HG03060 (cell line): ENCODE measurements at regions not wholly inside any gene's neighbourhood (a gene's known extent, or its start where the extent isn't known, plus 50 kb on each side); places are given as distances from the start of the nearest gene placed in this dataset.
A peak's percentile ranks its signal among the peaks of the same experiment; 100 is the strongest.

ENCODE experiments used
- ATAC-seq: cut with Tn5 transposase; IDR thresholded peaks from one replicate; pipeline ENCODE4 v1.9.1; 2021; ENCODE audit warnings: low read depth, moderate number of reproducible peaks; ENCODE audit not compliant: unreplicated experiment

DNA sequence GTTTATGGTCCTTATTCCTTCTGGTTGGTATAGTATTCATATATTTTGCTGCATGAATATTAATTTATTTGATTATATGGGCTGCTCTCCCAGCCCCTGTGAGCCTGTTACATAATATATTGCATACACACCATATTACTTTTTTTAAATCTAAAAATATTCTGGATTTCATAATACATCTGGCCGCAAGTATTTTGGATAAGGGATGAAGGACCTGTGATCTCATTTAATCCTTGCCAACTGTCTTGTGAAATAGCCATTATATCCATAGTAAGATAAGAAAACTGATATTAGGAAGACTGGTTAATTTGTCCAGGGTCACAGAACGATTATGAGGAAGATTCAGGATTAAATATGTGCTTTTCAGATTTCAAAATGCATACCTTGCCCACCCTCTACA, 433.6 kb downstream of the LPIN1 start:
- ATAC-seq, result no peak

DNA sequence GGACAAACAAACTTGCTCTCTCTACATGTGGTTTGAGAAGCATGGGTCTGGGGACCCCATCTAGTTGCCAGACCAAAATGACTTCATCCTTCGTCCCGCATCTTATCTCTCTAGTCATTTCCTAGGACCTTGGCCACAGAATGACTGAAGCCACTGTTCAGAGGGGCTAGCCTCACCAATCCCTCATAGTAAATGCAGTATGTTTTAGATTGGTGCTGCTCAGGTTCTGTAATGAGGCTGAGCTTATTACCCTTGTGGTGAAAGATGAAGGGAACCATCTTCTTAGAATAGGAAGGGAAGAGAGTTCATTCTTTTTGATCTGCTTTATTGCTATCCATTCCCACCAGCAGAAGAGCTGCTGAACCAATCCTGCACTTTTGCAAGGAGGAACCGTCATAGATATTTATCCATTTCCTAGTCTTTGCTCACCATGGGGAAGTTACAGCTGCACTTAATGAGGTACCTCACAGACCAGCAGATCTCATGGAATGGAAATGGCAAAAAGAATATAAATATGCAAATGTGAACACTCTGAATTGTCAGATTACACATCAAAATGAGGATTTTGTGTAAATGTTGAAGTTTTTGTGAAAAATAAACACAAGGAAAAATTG, 436.7 kb downstream of the LPIN1 start:
- ATAC-seq, result no peak

DNA sequence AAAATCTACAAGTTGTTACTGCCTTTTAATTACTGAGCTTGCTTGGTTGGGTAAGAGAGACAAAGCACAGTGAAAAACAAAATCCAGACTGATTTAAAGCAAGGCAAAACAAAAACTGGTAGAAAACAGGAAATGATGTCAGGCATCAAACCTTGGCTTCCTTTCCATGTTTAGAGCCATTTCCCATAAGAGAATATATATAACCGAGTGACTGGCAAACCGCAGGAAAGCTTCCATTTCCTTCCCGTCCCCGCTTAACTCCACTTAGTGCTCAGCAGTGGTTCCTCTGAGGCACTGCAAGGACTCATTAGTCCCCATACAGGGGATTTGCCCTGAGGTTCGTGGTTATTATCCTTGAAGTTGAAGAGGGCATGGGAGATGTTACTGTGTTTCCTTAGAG, 446.3 kb downstream of the LPIN1 start:
- ATAC-seq, result no peak

DNA sequence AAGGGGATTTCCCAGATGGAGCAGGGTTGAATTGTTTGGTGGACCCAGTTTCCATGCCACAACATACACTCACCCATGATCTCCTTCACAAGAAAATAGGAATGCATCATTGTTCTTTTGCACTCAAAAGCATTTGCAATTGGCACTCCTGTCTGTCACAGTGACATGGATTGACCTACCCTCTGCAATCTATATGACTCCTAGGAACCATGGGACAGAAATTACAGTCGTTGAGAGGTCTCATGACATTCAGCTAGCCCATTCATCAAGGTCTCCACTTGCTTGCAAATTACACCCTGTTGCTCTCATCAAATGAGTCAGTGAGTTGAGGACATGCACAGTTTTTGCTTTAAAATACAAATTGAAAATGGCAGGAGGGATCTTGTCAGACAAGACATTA, 448.5 kb downstream of the LPIN1 start:
- ATAC-seq, result no peak

DNA sequence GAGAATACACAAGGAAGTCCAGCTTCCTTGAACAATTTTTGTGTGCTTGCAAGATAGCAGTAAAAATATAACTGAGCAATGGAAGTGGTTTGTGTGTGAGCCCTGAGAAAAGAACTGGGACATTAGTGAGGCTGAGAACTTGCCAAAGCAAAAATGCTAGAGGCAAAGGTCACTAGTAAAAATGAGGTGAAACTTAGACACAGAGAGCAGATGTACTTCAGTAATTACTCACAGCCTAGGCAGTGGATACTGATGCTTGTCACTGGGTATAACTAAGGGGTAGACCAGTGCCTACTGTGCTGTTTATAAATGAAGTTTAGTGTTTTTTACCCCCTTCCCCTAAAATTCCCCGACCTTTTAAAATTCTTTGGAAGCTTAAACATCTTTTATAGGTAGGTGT, 450.1 kb downstream of the LPIN1 start:
- ATAC-seq, result peak; percentile 69

DNA sequence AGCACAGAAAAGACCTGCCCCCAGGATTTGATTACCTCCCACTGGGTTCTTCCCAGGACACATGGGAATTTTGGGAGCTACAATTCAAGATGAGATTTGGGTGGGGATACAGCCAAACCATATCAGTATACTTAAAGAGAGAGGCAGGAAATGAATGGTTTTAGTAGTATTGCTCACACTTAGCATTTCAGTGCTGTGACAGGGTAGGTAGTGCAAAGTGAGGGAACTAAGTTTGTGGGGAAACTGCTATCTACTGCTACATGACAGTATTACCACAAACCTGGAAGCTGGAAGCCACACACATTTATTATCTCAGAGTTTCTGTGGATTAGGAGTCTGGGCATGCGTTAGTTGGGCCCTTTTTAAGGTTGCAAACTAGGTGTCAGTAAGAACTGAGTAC, 450.7 kb downstream of the LPIN1 start:
- ATAC-seq, result no peak

DNA sequence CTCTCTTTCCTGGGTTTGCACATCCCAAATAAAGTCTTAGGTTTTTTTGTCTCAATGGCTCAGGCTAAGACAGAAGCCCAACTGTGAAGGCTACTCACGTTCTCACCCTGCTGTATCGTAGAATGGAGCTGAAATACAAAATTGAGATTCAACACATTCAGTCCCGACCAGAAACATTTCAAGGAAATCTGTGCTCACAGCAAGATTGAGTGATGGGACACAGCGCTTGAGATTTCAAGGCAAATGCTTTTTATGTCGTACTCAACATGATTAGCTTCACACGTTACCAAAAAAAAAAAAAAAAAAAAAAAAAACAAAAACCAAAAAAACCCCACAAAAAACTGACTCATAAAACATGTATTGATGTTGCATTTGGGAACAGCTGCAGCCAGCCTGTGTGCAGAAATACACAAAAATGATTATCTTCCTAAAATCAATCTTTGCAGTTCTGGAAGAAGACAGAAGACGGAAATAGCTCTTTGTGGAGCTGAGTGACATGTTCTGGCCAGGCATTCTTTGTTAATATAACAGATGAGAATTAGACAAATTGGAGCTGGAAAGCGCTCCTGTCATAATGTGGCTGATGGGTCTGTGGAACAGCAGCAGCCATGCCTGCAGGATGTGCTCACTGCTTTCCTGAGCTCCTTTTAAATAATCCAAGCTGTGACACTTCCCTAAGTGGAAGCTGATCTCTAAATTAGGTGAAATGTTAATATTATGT, 453.2 kb downstream of the LPIN1 start:
- no peak for ATAC-seq

DNA sequence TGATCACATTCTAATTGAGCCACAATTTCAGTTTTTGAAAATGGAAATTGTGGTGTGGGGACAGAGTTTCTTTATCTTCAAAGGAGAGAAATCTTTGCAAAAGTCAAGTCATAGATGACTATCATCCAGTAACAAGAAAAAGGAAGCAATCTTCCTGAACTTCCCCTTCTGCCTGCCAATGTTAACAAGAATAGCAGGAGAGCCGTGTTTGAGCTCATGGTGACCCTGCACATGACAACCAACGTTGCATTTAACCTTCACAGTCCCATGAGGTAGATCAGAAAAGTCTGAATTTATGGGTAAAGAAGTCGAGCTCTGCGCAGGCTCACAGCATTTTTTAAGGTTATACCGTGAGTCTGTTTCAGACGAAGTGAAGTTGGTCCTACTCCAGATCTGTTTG, 454.9 kb downstream of the LPIN1 start:
- ATAC-seq, result no peak

DNA sequence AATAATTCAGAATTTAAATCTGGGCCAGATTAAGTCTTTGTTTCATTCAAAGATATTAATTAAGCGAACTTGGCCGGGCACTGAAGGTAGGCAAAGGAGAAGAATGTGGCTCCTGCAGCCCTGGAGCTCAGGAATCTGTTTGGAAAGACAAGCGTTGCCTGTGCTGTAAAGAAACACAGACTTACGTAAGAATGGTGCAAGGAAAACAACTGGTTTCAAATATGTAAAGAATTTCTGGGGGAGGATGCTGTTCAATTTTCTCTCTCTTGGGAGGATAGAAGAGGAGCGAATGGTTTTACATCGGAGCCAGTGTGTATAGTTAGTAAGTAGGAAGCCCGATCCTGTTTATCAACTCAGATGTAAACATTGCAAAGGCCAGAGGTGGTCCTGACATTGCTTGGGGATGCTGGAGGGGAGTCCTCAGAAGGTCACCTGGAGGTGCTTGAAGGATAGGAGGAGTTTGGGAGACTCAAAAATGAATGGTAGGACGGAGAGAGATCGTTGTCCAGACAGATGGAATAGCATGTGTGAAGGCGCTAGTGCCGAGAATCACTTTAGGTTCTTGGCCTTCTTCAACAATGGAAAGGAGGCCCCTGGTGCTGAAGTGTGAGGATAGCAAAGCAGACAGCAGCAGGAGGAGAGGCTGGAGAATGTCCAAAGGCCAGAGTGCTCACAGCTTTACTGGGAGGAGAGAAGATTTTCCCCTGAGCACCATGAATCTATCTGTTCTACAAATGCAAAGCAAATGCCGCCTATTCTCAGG, 456.1 kb downstream of the LPIN1 start:
- no peak for ATAC-seq

DNA sequence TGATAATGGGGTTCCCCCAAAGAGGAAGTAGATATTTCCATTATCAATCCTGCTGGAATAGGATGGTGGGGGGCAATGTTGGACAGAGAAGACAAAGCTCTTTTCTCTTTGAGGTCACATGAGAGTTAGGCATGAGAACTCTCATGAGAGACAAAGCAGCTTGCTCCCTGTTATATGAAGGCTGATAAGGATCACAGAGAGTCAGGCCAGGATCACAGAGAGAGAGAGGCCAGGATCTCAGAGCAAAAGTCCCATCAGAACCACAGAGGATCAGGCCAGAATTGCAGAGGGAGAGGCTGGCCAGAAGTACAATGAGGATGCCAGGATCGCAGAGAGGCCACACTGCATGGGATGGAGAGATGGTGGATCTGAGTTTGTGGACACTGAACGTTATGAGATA, 457.1 kb downstream of the LPIN1 start:
- ATAC-seq, result no peak

DNA sequence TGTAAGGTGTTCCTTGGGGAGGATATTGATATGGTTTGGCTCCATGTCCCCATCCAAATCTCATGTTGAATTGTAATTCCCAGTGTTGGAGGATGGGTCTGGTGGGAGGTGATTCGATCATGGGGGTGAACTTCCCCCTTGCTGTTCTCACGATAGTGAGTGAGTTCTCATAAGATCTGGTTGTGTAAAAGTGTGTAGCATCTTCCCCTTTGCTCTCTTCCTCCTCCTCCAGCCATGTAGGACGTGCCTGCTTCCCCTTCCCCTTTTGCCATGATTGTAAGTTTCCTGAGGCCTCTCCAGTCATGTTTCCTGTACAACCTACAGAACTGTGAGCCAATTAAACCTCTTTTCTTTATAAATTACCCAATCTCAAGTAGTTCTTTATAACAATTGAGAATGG, 458.7 kb downstream of the LPIN1 start:
- no peak for ATAC-seq

DNA sequence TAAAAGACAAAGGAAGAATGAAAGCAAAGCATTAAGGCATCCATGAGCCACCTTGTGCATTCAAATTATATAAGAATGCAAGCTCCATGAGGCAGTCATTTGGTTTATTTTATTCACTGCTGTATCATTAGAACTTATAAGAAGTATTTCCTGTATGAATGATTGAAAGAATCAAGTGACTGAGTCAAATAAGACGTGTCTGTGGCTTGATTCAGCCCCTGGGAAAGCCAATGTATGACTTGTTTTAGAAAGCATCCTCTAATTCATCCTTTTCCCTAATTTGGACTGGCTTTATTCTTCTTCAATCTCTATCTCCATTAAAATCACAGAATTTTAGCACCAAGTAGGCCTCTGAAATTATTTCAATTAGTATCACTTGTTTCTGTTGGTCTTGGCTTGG, 461.1 kb downstream of the LPIN1 start:
- ATAC-seq, result no peak

DNA sequence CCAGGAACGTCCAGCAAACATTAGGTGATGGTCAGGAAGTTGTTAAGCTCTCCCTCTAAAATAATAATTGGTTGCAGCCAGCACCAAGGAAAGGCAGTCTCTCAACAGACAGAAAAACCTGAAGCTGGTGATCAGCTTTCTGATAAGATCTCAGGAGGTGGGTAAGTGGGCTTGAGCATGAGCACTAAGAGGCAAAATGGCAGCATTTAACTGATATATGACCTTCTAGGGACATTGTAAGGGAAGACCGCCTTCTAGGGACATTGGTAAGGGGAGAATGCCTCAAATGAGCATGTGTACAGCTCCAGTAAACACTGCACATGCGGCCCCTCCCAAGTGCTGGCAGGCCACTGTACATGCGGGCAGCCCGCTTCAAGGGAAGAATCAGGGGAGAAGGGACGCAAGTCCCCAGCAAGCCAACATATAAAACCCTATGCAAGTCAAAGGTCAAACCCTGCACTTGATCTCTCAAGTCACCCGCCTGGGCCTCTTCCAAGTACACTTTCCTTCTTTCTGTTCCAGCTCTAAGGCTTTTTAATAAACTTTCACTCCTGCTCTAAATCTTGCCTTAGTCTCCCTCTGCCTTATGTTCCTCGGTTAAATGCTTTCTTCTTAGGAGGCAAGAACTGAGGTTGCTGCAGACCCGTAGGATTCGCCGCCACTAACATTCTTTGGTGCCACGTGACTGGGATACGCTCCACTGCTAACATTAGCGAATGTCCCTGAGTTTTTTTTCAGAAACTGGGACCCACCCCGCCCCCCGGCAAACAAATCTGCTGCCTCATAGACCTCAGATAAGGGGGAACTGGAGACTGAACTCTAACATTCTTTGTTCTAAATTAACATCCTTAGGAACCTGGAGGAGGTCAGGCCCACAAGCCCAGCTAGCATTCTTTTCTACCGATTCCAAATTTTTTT, 463.8 kb downstream of the LPIN1 start:
- no peak for ATAC-seq

DNA sequence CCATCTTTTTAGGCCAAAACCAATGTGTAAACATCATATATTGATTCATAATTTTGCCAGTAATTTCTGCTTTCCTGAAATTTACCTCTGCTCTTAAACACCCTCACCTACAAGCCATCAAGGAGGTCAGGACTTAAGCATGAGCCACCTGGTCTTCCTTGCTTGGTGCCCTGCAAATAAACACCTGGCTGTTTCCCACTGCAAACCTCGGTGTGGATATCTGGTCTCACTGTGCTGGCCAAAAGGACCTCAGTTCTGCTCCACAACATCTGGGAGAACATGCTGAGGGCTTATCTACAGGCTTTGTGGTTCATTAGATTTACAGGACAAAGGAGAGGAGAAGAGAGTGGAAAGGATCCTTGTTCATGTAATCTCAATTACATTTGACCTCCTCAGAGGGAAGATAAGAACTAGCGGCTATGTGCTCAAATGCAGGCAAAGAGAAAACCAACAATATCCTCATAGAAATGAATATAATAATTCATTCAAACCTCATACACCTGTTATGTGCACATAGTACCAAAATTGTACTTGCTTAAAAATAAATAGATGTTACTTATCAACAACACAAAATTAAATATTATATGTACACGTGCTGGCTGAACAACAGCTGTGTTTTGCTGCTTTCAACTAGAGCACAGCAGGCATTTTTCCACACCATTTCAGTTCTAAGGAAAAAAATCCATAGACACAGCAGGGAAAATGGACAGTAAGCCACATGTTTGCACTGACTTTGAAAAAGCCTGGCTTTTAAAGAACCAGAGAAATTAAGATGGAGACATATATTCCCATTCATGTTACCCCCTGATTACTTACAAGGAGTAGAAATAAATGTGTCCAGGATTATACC, 465.1 kb downstream of the LPIN1 start:
- no peak for ATAC-seq

DNA sequence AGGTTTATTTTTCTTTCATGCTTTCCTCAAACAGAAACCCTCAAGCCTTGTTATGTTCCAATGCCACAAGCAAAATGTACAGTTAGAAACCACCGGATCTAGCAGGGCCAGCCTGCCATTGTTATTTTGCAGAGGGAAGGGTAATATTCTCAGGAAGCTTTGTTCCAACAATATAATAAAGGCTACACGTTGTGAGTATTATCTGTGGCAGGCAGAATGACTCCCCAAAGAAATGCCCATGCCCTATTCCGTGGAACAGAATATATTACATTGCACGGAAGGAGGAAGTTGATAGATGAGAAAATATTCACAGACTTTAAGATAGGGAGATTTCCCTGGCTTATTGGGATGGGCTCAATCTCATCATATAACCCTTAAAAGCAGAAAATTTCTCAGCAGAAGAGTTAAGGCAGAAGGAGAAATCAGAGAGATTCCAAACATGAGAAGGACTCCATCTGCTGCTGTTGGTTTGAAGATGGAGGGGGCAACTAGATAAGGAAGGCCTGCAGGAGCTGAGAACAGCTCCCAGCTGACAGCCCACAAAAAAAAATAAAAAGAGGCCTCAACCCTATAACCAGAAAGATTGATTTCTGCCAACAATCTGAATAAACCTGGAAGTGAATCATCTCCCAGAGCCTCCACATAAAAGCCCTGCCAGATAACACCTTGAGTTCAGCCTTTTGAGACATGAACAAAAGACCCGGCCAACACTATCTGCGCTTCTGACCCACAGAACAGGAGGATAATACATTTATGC, 466.6 kb downstream of the LPIN1 start:
- no peak for ATAC-seq

DNA sequence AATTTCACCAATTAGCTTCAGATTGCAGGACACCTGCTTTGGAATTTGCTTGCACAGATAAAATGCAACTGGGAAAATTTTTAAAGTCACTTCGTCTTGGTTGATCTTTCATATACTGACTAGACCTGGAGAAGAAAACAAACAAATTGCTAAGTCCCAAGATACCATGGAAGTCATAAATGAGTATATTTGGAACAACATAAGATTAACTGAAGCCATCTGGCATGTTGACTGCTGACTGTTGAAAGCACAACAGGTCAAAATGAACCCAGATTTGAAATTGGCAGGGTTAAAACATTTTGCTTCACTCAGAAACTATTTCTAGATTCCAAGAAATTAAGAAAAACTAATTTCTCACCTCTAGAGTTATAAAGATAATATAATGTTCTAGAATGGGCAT, 470.7 kb downstream of the LPIN1 start:
- no peak for ATAC-seq

DNA sequence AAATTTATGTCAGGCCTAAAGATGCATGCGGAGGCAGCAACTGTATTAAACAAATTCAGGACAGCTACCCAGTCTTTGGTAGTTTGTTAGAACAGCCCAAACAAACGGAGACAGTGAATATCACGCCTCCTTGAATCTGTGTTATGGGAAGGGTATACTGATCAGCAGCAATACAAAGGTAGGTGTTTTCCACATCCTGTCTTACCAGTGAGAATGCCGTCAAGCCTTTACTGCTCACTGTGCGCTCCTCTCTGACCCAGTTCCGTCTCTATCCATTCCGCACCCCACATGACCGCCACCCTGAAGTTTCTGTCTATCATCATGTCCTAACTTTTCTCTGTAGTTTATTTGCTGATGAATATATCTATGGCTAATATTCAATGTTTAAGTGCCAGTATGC, 473.3 kb downstream of the LPIN1 start:
- ATAC-seq, result no peak

DNA sequence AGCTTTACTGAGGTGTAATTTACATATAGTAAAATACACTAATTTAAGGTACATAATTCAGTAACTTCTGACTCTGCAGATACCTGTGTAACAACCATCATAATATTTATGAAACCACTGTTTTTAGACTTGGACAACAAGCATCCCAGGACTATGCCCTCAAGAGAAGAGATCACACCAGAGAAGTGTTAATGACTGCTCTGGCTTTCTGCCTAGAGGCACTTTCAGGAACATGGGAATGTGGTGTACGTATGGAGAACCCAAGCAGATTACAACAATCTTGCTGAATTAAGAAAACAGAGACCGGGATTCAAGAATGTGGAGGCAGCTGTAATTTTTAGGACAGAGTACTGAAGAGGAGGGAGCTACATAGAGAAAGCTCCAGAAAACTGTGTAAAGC, 475.2 kb downstream of the LPIN1 start:
- no peak for ATAC-seq

DNA sequence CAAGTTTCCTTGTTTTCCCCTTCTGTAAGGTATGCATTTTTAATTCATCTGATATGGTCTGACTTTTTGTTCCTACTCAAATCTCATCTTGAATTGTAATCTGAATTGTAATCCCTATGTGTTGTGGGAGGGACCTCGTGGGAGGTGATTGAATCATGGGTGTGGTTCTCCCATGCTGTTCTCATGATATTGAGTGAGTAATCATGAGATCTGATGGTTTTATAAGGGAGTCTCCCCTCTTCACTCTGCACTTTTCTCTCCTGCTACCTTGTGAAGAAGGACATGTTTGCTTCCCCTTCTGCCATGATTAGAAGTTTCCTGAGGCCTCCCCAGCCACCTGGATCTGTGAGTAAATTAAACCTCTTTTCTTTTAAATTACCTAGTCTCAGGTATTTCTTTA, 476.1 kb downstream of the LPIN1 start:
- ATAC-seq, result no peak
